Peyer's patch (tissue), 4 donors: ENCODE measurements at regions not wholly inside any gene's neighbourhood (a gene's known extent, or its start where the extent isn't known, plus 50 kb on each side); places are given as distances from the start of the nearest gene placed in this dataset.
"Not testable (repeated sequence)": the region's sequence is repeated elsewhere in the genome, so short reads cannot be mapped to it uniquely, and the experiment has no call there.

Experiments
- DNase-seq, 3 donors: peaks; one replicate each; pipeline ENCODE4 v3.0.0-alpha.2; 2017 to 2019
- H3K27ac ChIP-seq, 4 donors: fragments of 200-600 bp; sonication (generic); one replicate each; pipeline ENCODE4 v1.5.1; 2016 to 2019
- H3K27me3 ChIP-seq, 2 donors: fragments of 200-600 bp; sonication (generic); one replicate each; pipeline ENCODE4 v1.5.1; 2019
- H3K36me3 ChIP-seq, 3 donors: fragments of 200-600 bp; sonication (generic); one replicate each; pipeline ENCODE4 v1.5.1; 2016 to 2019
- H3K4me1 ChIP-seq, 4 donors: fragments of 200-600 bp; sonication (generic); one replicate each; pipeline ENCODE4 v1.5.1; 2016 to 2019
- H3K4me3 ChIP-seq, 4 donors: fragments of 200-600 bp; sonication (generic); 1 replicate in 3 of 4; 2 replicates in 1 of 4; pipeline ENCODE4 v1.5.1; 2016 to 2019; ENCODE audit warnings: mild to moderate bottlenecking in 1 of 4
- H3K9me3 ChIP-seq, 4 donors: fragments of 200-600 bp; sonication (generic); one replicate each; pipeline ENCODE4 v1.5.1; 2016 to 2019; ENCODE audit warnings: mild to moderate bottlenecking in 1 of 4
- POLR2A ChIP-seq, 2 donors: fragments of 450-650 bp; IDR thresholded peaks; one replicate each; pipeline ENCODE4 v1.5.1; 2017; ENCODE audit warnings: antibody characterized with exemption in 2 of 2, mild to moderate bottlenecking in 2 of 2, moderate library complexity in 2 of 2
- TF ChIP-seq, protein P1 (sequence below), 6 experiments: fragments of 450-650 bp in 4 of 6; fragments of 200-600 bp in 2 of 6; sonication (generic) in 1 of 6; IDR thresholded peaks; one replicate each; pipeline ENCODE4 v1.5.1; 2017 to 2019; ENCODE audit warnings: antibody characterized with exemption in 6 of 6, mild to moderate bottlenecking in 3 of 6, moderate library complexity in 1 of 6

DNA sequence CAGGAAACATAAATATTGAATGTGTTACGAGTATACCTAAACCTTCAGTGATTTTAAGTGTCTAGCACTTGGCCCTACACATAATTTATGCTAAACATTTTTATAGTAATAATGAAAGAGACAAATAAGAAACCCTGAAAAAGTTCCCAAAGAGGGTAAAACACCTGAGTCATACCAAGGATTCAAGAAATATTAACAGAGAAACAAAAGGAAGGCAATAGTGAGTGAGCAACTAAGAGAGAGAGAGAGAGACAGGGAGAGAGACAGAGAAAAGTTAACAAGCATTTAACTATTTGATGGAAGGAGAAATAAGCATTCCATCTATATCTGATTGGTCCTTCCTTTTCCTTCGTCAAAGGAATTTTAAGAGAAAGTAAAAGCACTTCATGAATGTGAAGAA is 743.6 kb upstream of the POU3F4 start:
- H3K4me3 ChIP-seq: no peak overlapping the region
- H3K9me3 ChIP-seq: no peaks in the 10 kb centered on the region
- H3K27ac ChIP-seq: no peak overlapping the region
- no peak for DNase-seq
- TF ChIP-seq, protein P1, sequence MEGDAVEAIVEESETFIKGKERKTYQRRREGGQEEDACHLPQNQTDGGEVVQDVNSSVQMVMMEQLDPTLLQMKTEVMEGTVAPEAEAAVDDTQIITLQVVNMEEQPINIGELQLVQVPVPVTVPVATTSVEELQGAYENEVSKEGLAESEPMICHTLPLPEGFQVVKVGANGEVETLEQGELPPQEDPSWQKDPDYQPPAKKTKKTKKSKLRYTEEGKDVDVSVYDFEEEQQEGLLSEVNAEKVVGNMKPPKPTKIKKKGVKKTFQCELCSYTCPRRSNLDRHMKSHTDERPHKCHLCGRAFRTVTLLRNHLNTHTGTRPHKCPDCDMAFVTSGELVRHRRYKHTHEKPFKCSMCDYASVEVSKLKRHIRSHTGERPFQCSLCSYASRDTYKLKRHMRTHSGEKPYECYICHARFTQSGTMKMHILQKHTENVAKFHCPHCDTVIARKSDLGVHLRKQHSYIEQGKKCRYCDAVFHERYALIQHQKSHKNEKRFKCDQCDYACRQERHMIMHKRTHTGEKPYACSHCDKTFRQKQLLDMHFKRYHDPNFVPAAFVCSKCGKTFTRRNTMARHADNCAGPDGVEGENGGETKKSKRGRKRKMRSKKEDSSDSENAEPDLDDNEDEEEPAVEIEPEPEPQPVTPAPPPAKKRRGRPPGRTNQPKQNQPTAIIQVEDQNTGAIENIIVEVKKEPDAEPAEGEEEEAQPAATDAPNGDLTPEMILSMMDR (IDR thresholded peaks at IDR 0.05): no peak
- TF ChIP-seq POLR2A (IDR thresholded peaks at IDR 0.05): no peak
- H3K36me3 ChIP-seq: no peaks in the 10 kb centered on the region
- H3K27me3 ChIP-seq: no peaks in the 10 kb centered on the region
- no peaks in the 10 kb centered on the region for H3K4me1 ChIP-seq

DNA sequence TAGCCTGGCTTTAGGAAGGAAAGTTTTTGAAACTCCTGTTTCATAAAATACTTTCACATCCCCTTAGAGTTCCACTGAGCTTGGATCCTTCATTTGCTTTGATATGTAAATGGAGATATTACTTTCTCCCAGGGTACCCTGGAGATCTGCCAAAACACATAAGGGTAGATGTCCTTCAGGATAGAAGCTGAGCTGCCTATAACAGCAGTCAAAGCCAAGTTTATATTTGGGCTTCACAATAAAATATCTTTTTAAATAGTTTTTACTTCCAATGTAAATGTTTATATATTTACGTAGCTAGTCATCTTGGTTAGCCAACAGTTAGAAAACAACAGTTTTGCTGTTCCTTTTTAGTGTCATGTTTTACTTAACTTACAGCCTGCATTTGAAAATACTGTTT is 742.3 kb upstream of the POU3F4 start:
- Histone ChIP-seq H3K4me3 (no peak overlapping the region), H3K27me3 (no peaks in the 10 kb centered on the region), H3K9me3 (no peaks in the 10 kb centered on the region), H3K4me1 (no peaks in the 10 kb centered on the region), H3K36me3 (no peaks in the 10 kb centered on the region), H3K27ac (no peak overlapping the region)
- no peak for DNase-seq
- TF ChIP-seq POLR2A (IDR thresholded peaks at IDR 0.05): no peak
- TF ChIP-seq, protein P1 (IDR thresholded peaks at IDR 0.05): no peak

DNA sequence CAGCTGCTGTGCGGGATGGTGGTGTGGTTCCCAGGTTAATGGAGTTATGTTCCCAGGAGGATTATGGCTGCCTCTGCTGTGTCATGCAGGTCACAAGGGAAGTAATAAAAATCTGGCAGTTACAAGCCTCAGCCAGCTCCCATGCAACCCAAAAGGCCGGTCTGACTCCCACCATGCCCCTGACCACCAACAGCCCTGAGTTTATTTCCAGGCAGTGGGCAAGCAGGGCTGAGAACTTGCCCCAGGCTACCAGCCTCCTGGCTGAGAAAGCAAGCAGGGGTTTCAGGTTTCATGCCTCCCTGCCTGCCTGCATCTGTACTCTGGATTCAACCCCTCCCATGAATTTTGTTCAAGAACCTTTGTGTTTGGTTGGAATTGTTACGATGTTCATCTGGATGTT is 732.7 kb upstream of the POU3F4 start:
- Histone ChIP-seq H3K36me3 (no peaks in the 10 kb centered on the region), H3K4me1 (no peaks in the 10 kb centered on the region), H3K4me3 (no peak overlapping the region), H3K27me3 (no peaks in the 10 kb centered on the region), H3K9me3 (no peaks in the 10 kb centered on the region), H3K27ac (no peak overlapping the region)
- TF ChIP-seq, protein P1 (IDR thresholded peaks at IDR 0.05): no peak
- TF ChIP-seq POLR2A (IDR thresholded peaks at IDR 0.05): no peak
- no peak for DNase-seq

DNA sequence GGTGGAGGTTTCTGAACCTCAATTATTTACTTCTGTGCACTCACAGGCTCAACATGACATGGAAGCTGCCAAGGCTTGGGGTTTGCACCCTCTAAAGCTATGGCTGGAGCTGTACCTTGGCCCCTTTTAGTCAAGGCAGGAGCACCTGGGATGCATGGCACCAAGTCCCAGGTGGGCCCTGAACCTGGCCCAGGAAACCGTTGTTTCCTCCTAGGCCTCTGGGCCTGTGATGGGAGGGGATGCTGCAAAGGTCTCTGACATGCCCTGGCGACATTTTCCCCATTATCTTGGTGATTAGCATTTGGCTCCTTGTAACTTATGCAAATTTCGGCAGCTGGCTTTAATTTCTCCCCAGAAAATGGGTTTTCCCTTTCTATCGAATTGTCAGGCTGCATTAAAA is 726.1 kb upstream of the POU3F4 start:
- H3K27ac ChIP-seq: no peak overlapping the region
- H3K4me3 ChIP-seq: no peak overlapping the region
- no peaks in the 10 kb centered on the region for H3K27me3 ChIP-seq
- no peaks in the 10 kb centered on the region for H3K4me1 ChIP-seq
- no peak for TF ChIP-seq POLR2A (IDR thresholded peaks at IDR 0.05)
- TF ChIP-seq, protein P1 (IDR thresholded peaks at IDR 0.05): no peak
- no peak for DNase-seq
- no peaks in the 10 kb centered on the region for H3K36me3 ChIP-seq
- no peaks in the 10 kb centered on the region for H3K9me3 ChIP-seq

DNA sequence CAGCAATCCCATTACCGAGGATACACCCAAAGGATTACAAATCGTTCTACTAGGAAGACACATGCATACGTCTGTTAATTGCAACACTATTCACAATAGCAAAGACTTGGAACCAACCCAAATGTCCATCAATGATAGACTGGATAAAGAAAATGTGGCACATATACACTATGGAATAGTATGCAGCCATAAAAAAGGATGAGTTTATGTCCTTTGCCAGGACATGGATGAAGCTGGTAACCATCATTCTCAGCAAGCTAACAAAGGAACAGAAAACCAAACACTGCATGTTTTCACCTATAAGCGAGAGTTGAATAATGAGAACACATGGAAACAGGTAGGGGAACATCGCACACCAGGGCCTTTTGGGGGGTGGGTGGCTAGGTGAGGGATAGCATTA is 695.2 kb upstream of the POU3F4 start:
- H3K4me1 ChIP-seq, H3K4me3 ChIP-seq, H3K27ac ChIP-seq, DNase-seq, H3K27me3 ChIP-seq, H3K9me3 ChIP-seq, H3K36me3 ChIP-seq: not testable (repeated sequence)

DNA sequence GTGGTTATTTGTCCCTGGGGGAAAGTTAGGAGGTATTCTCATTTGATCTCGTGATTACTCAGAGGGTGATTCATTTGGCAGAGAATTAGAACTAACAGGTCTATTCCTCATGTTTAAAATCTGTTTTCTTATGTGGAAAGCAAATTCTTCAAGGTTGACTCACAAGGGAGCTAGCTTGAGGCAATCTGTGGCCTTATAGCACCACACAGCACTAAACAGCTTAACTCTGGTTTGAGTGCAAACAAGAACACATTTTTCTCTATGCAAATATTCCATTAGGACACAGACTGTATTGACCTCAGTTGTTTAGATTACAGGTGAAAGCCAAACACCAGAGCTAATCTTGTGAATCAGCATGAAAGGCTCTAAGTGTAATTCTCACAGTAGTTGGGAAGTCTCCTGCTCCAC is 694.4 kb upstream of the POU3F4 start:
- TF ChIP-seq POLR2A (IDR thresholded peaks at IDR 0.05): no peak
- TF ChIP-seq, protein P1 (IDR thresholded peaks at IDR 0.05): no peak
- no peak for DNase-seq
- no peak overlapping the region for H3K27ac ChIP-seq

More for the DNA sequence above, 694.4 kb upstream of the POU3F4 start:
- Histone ChIP-seq H3K9me3 (no peaks in the 10 kb centered on the region), H3K27me3 (no peaks in the 10 kb centered on the region), H3K4me3 (no peak overlapping the region), H3K36me3 (no peaks in the 10 kb centered on the region), H3K4me1 (no peaks in the 10 kb centered on the region)
